ENCODE measurements at regions not wholly inside any gene's neighbourhood (a gene's known extent, or its start where the extent isn't known, plus 50 kb on each side); places are given as distances from the start of the nearest gene placed in this dataset.

DNA sequence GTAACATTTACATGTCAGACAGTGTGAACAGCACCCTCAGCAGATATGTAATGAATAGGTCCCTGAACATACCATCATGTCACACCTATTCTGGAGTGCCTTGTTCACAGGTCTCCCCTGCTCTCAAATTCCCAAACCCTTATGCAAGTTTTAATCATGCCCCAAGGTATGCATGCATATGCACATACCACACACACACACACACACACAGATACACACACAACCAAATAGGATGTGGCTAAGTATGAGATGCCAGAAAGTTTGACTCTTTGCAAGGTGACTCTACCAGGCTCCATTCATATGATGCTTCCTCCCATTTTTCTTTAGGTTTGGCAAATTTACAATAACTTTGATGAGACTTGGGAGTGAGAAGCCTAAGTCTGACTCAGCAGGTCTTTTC is 243.8 kb upstream of the IRAK1BP1 start:
- TF ChIP-seq, protein P1, sequence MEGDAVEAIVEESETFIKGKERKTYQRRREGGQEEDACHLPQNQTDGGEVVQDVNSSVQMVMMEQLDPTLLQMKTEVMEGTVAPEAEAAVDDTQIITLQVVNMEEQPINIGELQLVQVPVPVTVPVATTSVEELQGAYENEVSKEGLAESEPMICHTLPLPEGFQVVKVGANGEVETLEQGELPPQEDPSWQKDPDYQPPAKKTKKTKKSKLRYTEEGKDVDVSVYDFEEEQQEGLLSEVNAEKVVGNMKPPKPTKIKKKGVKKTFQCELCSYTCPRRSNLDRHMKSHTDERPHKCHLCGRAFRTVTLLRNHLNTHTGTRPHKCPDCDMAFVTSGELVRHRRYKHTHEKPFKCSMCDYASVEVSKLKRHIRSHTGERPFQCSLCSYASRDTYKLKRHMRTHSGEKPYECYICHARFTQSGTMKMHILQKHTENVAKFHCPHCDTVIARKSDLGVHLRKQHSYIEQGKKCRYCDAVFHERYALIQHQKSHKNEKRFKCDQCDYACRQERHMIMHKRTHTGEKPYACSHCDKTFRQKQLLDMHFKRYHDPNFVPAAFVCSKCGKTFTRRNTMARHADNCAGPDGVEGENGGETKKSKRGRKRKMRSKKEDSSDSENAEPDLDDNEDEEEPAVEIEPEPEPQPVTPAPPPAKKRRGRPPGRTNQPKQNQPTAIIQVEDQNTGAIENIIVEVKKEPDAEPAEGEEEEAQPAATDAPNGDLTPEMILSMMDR (IDR thresholded peaks at IDR 0.05) = no peak
- TF ChIP-seq POLR2A (IDR thresholded peaks at IDR 0.05) = no peak
